Small intestine (tissue), 7 donors: ENCODE measurements at regions not wholly inside any gene's neighbourhood (a gene's known extent, or its start where the extent isn't known, plus 50 kb on each side); places are given as distances from the start of the nearest gene placed in this dataset.

ENCODE experiments used
- DNase-seq, 2 donors: peaks; one replicate each; pipeline versions ENCODE4 v3.0.0 to v3.0.0-alpha.2; 2013
- FAIRE-seq: peaks from 2 replicates; lab custom pipeline; 2012; peaks lifted over from hg19 to GRCh38; lab: Jason Lieb, UNC
- H3K27ac ChIP-seq, 3 donors: one replicate each; pipeline ENCODE4 v1.5.1; 2013; ENCODE audit warnings: low read length in 2 of 3, mild to moderate bottlenecking in 2 of 3, control low read depth in 1 of 3, inconsistent platforms in 1 of 3, low read depth in 1 of 3, moderate library complexity in 1 of 3
- H3K27me3 ChIP-seq, 3 donors: one replicate each; pipeline ENCODE4 v1.6.1; 2013; ENCODE audit warnings: low read length in 3 of 3, inconsistent platforms in 1 of 3; ENCODE audit not compliant: control insufficient read depth in 3 of 3, insufficient read depth in 3 of 3
- H3K36me3 ChIP-seq, 3 donors: one replicate each; pipeline ENCODE4 v1.6.1; 2013; ENCODE audit warnings: low read length in 3 of 3, inconsistent platforms in 1 of 3, low read depth in 1 of 3, mild to moderate bottlenecking in 1 of 3, moderate library complexity in 1 of 3; ENCODE audit not compliant: control insufficient read depth in 3 of 3, insufficient read depth in 2 of 3
- H3K4me1 ChIP-seq, 3 donors: one replicate each; pipeline ENCODE4 v1.6.1; 2013; ENCODE audit warnings: low read length in 2 of 3, inconsistent platforms in 1 of 3, low read depth in 1 of 3, mild to moderate bottlenecking in 1 of 3, moderate library complexity in 1 of 3; ENCODE audit not compliant: control insufficient read depth in 3 of 3, insufficient read depth in 2 of 3
- H3K4me3 ChIP-seq, 3 donors: one replicate each; pipeline ENCODE4 v1.5.1; 2013; ENCODE audit warnings: low read length in 3 of 3, control low read depth in 1 of 3, inconsistent platforms in 1 of 3, low read depth in 1 of 3, mild to moderate bottlenecking in 1 of 3, moderate library complexity in 1 of 3
- H3K9me3 ChIP-seq, 2 donors: one replicate each; pipeline ENCODE4 v1.6.1; 2013; ENCODE audit warnings: low read depth in 1 of 2, low read length in 1 of 2; ENCODE audit not compliant: control insufficient read depth in 2 of 2, insufficient read depth in 1 of 2
- WGBS, 3 donors: extraction: QIAGEN DNeasy Blood & Tissue Kit; methylation state at CpG; one replicate each; pipeline ENCODE4 v1.1.7; 2013; 5-methylcytosine and 5-hydroxymethylcytosine counted together
- donor health status: healthy with polysubstance abuse.
- donor health status: control.
- donor health status: control.
- donor health status: Bipolar disorder and iron deficiency.
- donor health status: healthy.

DNA sequence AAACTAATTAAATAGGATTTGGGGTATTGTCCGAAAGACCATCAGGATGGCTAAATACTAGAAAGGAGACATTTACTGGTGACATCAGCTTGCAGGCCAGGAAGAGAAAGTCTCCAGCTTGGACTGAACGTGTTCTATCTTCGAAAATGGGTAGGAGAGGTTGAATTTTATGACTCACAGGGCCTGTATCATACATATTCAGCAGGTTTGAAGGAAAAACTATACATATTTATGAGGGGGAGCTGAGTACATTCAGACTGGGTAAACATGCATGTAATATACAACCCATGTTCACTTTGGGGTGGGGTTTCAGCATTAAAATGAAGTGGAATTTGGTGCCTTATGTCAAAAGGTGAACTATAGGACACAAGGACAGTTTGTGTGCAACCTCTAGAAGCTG is 129.3 kb upstream of the CRBN start:
- 73 to 80% (median 79%) methylated on average over 3 of the region's 3 CpGs for WGBS, 3 donors
- no peak for FAIRE-seq

DNA sequence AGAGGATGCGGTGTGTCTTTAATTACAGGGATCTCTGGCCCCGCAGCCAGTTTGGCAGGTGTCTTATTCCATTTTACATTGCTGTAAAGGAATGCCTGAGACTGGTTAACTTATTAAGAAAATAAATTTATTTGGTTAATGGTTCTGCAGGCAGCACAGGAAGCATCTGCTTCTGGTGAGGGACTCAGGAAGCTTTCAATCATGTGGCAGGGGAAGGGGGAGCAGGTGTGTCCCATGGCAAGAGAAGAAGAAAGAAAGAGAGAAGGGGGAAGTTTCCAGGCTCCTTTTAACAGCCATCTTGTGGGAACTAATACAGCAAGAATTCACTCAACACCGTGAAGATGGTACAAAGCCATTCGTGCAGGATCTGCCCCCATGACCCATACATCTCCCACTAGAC is 128.0 kb upstream of the CRBN start:
- no peaks in the 10 kb centered on the region for H3K9me3 ChIP-seq
- DNase-seq (no peak), FAIRE-seq (no peak)
- no peak overlapping the region for H3K27ac ChIP-seq
- no peaks in the 10 kb centered on the region for H3K27me3 ChIP-seq
- H3K36me3 ChIP-seq = no peaks in the 10 kb centered on the region
- WGBS, 3 donors = 59 to 71% (median 64%) methylated on average over 4 of the region's 4 CpGs
- no peak overlapping the region for H3K4me3 ChIP-seq
- H3K4me1 ChIP-seq = no peaks in the 10 kb centered on the region

More for the DNA sequence above, 129.3 kb upstream of the CRBN start:
- H3K4me1 ChIP-seq = no peaks in the 10 kb centered on the region
- H3K27me3 ChIP-seq = no peaks in the 10 kb centered on the region
- H3K4me3 ChIP-seq = no peak overlapping the region
- no peaks in the 10 kb centered on the region for H3K9me3 ChIP-seq
- no peak overlapping the region for H3K27ac ChIP-seq
- no peak for DNase-seq
- H3K36me3 ChIP-seq = no peaks in the 10 kb centered on the region

DNA sequence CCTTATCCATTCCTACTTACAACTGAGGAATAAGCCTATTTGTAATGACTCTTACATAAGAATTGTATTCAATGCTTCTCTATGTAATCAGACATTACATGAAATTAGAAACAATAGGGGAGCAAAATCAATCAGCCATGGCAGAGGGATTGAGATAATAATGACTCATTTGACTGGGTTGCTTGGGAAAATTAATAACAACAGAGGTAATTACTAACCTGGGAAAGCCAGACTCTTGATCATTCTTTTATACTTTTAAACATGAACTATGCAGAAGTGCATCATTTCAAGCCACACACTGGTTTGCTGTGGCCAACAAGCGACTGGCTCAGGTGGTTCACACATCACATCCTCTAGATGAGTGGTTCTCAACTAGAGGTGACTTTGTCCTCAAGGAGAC is 126.3 kb upstream of the CRBN start:
- Histone ChIP-seq H3K9me3 (no peaks in the 10 kb centered on the region), H3K27ac (no peak overlapping the region), H3K4me3 (no peak overlapping the region), H3K36me3 (no peaks in the 10 kb centered on the region), H3K27me3 (no peaks in the 10 kb centered on the region), H3K4me1 (no peaks in the 10 kb centered on the region)
- WGBS, 3 donors = 58 to 81% (median 68%) methylated on average over 1 of the region's 1 CpG
- no peak for DNase-seq
- no peak for FAIRE-seq

DNA sequence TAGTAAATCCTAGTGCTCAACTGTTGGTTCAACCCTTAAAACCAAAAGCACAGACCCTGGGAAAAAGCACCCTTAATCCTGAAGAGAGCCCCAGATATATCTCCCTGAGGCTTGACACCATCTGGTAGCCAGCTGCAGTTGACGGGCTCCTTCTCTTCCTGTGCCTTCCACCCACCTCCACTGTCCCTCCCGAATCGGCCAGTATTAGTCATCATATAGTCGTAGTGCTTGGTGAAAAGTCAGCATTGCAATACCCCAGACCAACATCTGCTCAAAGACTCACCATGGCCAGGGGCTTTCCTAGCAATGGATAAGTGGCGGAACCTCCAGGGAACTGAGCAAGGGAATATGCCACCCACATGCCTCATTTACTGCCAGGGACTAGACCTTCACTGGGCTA is 125.6 kb upstream of the CRBN start:
- no peak for FAIRE-seq
- H3K27ac ChIP-seq = no peak overlapping the region
- 65 to 78% (median 71%) methylated on average over 5 of the region's 5 CpGs for WGBS, 3 donors
- H3K9me3 ChIP-seq = no peaks in the 10 kb centered on the region
- H3K36me3 ChIP-seq = no peaks in the 10 kb centered on the region
- no peak for DNase-seq
- no peaks in the 10 kb centered on the region for H3K27me3 ChIP-seq
- H3K4me3 ChIP-seq = no peak overlapping the region
- H3K4me1 ChIP-seq = no peaks in the 10 kb centered on the region

DNA sequence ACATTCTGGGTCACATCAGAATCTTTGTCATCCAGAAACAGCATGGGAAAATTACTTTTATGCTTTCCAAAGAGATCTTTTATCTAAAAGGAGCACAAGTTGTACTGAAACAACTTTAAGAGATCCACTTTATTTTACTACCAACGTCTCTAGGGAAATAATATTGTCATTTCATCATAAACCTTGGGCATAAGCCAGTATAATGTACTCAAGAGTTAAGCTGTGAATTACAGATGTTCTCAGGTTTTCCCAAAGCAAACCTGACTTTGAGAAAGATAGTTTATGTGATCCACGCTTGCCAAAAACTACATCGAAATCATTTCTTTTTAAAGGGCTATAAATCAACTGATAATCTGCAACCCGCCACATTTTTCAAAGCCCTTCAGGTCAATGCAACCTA is 124.1 kb upstream of the CRBN start:
- Histone ChIP-seq H3K4me1 (no peaks in the 10 kb centered on the region), H3K27ac (no peak overlapping the region), H3K4me3 (no peak overlapping the region), H3K9me3 (no peaks in the 10 kb centered on the region), H3K36me3 (no peaks in the 10 kb centered on the region), H3K27me3 (no peaks in the 10 kb centered on the region)
- 59 to 66% (median 63%) methylated on average over 4 of the region's 4 CpGs for WGBS, 3 donors
- FAIRE-seq (no peak), DNase-seq (no peak)

DNA sequence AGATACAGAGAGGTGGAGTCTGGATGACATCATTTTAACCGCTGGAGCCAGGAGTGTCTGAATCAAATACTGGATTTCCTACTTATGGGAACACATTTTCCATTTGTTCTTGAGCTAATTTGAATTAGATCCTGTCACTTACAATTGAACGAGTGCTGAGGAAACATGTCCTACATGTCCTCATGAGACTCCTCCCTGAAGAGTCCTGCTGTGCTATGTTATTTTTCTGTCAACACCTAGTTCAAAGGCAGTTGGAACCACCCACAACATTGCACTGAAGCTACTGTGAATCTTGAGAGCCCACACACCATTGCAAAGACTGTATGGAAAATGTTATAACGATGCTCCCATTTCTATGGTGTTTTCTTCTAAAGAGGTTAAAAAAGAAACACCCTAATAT is 123.5 kb upstream of the CRBN start:
- 73 to 84% (median 81%) methylated on average over 3 of the region's 3 CpGs for WGBS, 3 donors
- no peaks in the 10 kb centered on the region for H3K36me3 ChIP-seq
- no peak for FAIRE-seq
- no peaks in the 10 kb centered on the region for H3K9me3 ChIP-seq
- H3K4me3 ChIP-seq = no peak overlapping the region
- H3K27me3 ChIP-seq = no peaks in the 10 kb centered on the region
- no peak overlapping the region for H3K27ac ChIP-seq
- no peaks in the 10 kb centered on the region for H3K4me1 ChIP-seq
- DNase-seq = no peak

DNA sequence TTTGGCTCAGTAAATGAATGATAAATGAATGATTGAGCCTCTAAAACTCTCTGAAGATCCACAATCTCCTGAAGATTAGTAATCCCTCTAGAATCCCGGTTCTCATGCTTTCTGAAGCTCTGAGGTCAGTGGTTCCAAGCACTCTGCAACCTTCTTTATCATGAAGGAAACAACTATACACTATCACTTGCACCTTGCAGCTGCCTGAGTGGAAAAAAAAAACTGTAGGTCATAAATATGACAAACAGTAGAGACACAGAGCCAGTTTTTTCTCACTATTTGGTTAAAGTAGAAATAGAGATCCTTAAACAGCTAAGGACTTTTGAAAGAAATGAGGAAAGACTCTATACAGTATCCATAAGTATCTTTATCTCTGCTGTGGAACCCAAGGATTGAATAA is 122.0 kb upstream of the CRBN start:
- 14 to 57% (median 21%) methylated on average over 1 of the region's 1 CpG for WGBS, 3 donors

DNA sequence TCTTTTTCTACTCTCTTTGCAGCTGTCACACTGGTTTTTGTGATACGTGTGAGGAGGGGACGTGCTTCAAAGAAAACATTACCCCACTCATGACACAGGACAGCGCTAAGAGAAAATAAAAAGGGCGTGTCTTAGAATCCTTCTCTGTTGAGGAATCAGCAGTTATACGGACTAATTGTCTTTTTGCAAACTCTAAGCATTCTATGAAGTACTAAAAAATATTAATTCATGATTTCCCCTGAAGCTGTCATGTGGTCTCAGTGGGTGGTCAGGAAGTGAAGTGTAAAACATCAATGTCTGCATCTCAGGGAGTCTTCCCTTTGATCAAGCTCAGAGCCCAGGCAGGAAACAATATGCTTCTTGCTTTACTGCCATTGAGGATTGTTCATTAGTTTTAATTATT is 117.5 kb upstream of the CRBN start:
- H3K36me3 ChIP-seq = no peaks in the 10 kb centered on the region
- H3K27ac ChIP-seq = no peak overlapping the region
- no peaks in the 10 kb centered on the region for H3K4me1 ChIP-seq
- 63 to 74% (median 70%) methylated on average over 5 of the region's 5 CpGs for WGBS, 3 donors
- DNase-seq = no peak
- FAIRE-seq = no peak
- H3K9me3 ChIP-seq = no peaks in the 10 kb centered on the region
- no peak overlapping the region for H3K4me3 ChIP-seq
- H3K27me3 ChIP-seq = no peaks in the 10 kb centered on the region

More for the DNA sequence above, 122.0 kb upstream of the CRBN start:
- Histone ChIP-seq H3K4me3 (no peak overlapping the region), H3K9me3 (no peaks in the 10 kb centered on the region), H3K27ac (no peak overlapping the region), H3K27me3 (no peaks in the 10 kb centered on the region), H3K4me1 (no peaks in the 10 kb centered on the region), H3K36me3 (no peaks in the 10 kb centered on the region)
- no peak for FAIRE-seq
- DNase-seq = no peak

DNA sequence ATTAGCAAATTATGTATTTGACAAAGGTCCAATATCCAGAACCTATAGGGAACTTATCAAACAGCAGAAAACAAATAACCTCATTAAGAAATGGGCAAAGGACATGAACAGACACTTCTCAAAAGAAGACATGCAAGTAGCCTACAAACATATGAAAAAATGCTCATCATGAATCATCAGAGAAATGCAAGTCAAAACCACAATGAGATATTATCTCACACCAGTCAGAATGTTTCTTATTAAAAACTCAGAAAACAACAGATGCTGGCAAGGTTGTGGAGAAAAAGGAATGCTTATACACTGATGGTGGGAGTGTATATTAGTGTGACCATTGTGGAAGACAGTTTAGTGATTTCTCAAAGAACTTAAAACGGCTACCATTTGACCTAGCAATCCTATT is 116.1 kb upstream of the CRBN start:
- H3K4me3 ChIP-seq = no peak overlapping the region
- WGBS, 3 donors = 74 to 80% (median 80%) methylated on average over 1 of the region's 1 CpG

More for the DNA sequence above, 116.1 kb upstream of the CRBN start:
- Histone ChIP-seq H3K27ac (no peak overlapping the region), H3K27me3 (no peaks in the 10 kb centered on the region), H3K9me3 (peaks cover 0 to 4% of the 10 kb centered on the region in 2 donors), H3K4me1 (no peaks in the 10 kb centered on the region), H3K36me3 (no peaks in the 10 kb centered on the region)
- no peak for FAIRE-seq
- DNase-seq = no peak
